ENCODE measurements at regions not wholly inside any gene's neighbourhood (a gene's known extent, or its start where the extent isn't known, plus 50 kb on each side); places are given as distances from the start of the nearest gene placed in this dataset.
"Not testable (repeated sequence)": the region's sequence is repeated elsewhere in the genome, so short reads cannot be mapped to it uniquely, and the experiment has no call there.

DNA sequence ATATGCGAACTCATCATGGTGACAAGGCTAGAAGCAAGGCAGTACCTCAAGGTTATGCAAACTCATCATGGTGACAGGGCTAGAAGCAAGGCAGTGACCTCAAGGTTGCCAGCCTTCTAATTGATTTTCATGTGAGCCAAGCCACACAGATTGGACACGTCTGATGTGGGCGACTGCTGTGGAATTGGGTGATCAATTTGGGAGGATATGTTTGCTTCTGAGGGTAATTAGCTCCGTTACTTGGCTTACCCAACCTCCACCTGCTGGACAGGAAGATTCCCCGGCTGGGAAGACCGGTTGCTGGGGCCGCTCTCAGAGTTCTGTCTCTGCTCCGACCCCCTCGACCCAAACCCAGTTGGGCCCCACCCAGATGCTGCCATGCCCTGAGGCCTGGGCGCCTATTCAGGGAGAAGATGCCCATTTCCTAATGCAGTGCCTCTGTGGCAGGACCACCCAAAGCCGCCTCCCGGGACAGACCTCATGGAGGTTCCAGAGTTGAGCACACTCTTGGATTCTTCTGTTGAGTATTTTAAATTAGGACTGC is 69.9 kb upstream of the SHANK2 start:
- no peak overlapping the region for H3K27ac Mint-ChIP-seq
- no peak for DNase-seq
- ATAC-seq (replicated peaks): no peak
- no peak overlapping the region for H3K4me3 Mint-ChIP-seq
- H3K27me3 Mint-ChIP-seq: peaks cover 21 to 28% of the 10 kb centered on the region in 2 donors
- peaks cover 10 to 17% of the 10 kb centered on the region in 2 donors for H3K9me3 Mint-ChIP-seq
- peaks cover 2 to 8% of the 10 kb centered on the region in 2 donors for H3K36me3 Mint-ChIP-seq
- no peaks in the 10 kb centered on the region for H3K4me1 Mint-ChIP-seq

DNA sequence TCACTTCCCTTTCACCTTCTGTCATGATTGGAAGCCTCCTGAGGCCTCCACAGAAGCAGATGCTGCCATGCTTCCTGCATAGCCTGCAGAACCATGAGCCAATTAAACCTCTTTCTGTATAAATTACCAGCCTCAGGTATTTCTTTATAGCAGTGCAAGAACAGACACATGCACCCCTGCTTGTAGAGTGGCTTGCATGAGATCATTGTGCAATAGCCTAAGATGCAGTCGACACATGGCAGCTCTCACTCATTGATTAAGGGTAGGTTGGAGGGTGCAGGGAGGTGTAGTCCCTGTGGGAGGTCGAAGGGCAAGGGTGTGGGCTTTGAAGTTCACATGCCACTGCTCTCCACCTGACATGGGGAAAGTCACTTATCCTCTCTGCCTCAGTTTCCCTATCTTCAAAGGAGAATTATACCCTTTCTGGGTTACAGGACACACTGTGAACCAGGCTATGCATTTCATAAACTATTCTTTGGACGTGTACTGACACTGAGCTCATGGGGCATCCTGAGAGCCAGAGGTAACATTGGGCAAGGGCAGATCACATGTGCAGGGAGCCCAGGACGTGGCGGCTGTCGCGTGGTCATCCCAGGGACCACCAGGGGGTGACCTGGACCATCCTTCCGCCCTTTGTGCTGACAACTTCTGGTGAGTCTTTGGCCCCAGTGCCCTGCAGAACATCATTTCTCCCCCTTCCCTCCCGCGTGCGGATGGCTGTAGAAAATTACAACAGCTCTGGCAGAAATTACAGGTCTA is 69.2 kb upstream of the SHANK2 start:
- peaks cover 2 to 8% of the 10 kb centered on the region in 2 donors for H3K36me3 Mint-ChIP-seq
- DNase-seq: no peak
- no peak for ATAC-seq (replicated peaks)
- peaks cover 21 to 28% of the 10 kb centered on the region in 2 donors for H3K27me3 Mint-ChIP-seq
- H3K9me3 Mint-ChIP-seq: peaks cover 12 to 18% of the 10 kb centered on the region in 2 donors
- H3K4me1 Mint-ChIP-seq: no peaks in the 10 kb centered on the region
- H3K27ac Mint-ChIP-seq: peak overlapping the region; percentile 68
- H3K4me3 Mint-ChIP-seq: no peak overlapping the region

- DNase-seq: no peak
- peaks cover 12 to 14% of the 10 kb centered on the region in 2 donors for H3K27me3 Mint-ChIP-seq
- no peak overlapping the region for H3K27ac Mint-ChIP-seq
- no peaks in the 10 kb centered on the region for H3K4me1 Mint-ChIP-seq
- H3K36me3 Mint-ChIP-seq: peaks cover 2 to 8% of the 10 kb centered on the region in 2 donors
- no peak overlapping the region for H3K4me3 Mint-ChIP-seq
- peaks cover 14 to 18% of the 10 kb centered on the region in 2 donors for H3K9me3 Mint-ChIP-seq
- ATAC-seq (replicated peaks): no peak
These were observed 64.3 kb upstream of the SHANK2 start for GRCh38 chr11:71316701-71317100.

DNA sequence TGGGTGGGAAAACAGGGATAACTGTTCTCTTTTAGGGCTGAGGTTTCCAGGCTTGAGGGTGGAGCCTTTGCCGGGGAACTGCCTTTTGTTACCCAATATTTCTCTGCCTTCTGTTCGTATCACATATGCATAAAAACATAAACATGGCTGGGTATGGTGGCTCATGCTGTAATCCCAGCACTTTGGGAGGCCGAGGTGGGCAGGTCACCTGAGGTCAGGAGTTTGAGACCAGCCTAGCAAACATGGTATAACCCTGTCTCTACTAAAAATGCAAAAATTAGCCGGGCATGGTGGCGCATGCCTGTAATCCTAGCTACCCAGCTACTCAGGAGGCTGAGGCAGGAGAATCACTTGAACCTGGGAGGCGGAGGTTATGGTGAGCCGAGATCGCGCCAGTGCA is 60.2 kb upstream of the SHANK2 start:
- not testable (repeated sequence) for ATAC-seq (replicated peaks); H3K36me3 Mint-ChIP-seq; H3K27me3 Mint-ChIP-seq; H3K9me3 Mint-ChIP-seq; DNase-seq; H3K4me3 Mint-ChIP-seq; H3K4me1 Mint-ChIP-seq; H3K27ac Mint-ChIP-seq

DNA sequence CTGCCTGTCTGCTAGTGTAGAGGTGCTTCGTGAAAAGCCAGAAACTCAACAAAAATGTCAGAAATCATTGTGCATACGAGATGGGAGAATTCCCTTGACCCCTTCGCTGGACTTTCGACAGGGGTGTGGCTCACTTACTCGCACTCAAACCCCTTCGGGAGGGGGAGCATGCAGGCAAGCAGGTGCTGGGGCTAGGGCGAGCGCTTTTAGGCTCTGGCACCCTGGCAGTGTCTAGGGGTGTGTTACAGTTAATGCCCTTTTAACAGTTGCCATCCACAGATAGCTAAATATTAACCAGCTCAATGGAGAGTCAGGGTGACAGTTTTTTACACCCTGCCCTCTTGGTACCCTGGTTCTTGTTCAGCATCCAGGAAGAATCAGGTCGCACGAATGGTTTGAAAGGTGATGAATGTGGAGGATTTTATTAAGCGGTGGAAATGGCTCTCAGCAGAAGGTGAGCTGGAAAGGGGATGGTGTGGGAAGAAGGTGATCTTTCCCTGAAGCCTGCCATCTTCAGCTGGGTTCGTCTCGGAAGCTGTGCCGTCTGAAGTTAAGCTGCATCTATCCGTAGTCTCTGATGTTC is 59.6 kb upstream of the SHANK2 start:
- peaks cover 0 to 4% of the 10 kb centered on the region in 2 donors for H3K9me3 Mint-ChIP-seq
- no peak overlapping the region for H3K4me3 Mint-ChIP-seq
- no peaks in the 10 kb centered on the region for H3K27me3 Mint-ChIP-seq
- no peak overlapping the region for H3K27ac Mint-ChIP-seq
- H3K36me3 Mint-ChIP-seq: no peaks in the 10 kb centered on the region
- H3K4me1 Mint-ChIP-seq: no peaks in the 10 kb centered on the region
- ATAC-seq (replicated peaks): no peak
- DNase-seq: no peak

- no peaks in the 10 kb centered on the region for H3K27me3 Mint-ChIP-seq
- H3K27ac Mint-ChIP-seq: no peak overlapping the region
- H3K9me3 Mint-ChIP-seq: peaks cover 0 to 1% of the 10 kb centered on the region in 2 donors
- ATAC-seq (replicated peaks) (no peak), DNase-seq (no peak)
- H3K4me3 Mint-ChIP-seq: no peak overlapping the region
- H3K36me3 Mint-ChIP-seq: no peaks in the 10 kb centered on the region
- no peaks in the 10 kb centered on the region for H3K4me1 Mint-ChIP-seq
These were observed 59.0 kb upstream of the SHANK2 start for GRCh38 chr11:71311176-71311925.

GRCh38 chr11:71310184-71310583 is 57.8 kb upstream of the SHANK2 start:
- no peaks in the 10 kb centered on the region for H3K27me3 Mint-ChIP-seq
- peak; percentile 70 to 86 for ATAC-seq (replicated peaks)

GRCh38 chr11:71309611-71310010 is 57.2 kb upstream of the SHANK2 start:
- no peaks in the 10 kb centered on the region for H3K36me3 Mint-ChIP-seq
- no peak overlapping the region for H3K27ac Mint-ChIP-seq
- H3K4me1 Mint-ChIP-seq: no peaks in the 10 kb centered on the region
- ATAC-seq (replicated peaks) (no peak), DNase-seq (no peak)
- peaks cover 0 to 4% of the 10 kb centered on the region in 2 donors for H3K27me3 Mint-ChIP-seq
- no peak overlapping the region for H3K4me3 Mint-ChIP-seq
- no peaks in the 10 kb centered on the region for H3K9me3 Mint-ChIP-seq

More at GRCh38 chr11:71310184-71310583, 57.8 kb upstream of the SHANK2 start:
- no peaks in the 10 kb centered on the region for H3K36me3 Mint-ChIP-seq
- no peaks in the 10 kb centered on the region for H3K9me3 Mint-ChIP-seq
- H3K4me1 Mint-ChIP-seq: no peaks in the 10 kb centered on the region
- no peak overlapping the region for H3K27ac Mint-ChIP-seq
- H3K4me3 Mint-ChIP-seq: no peak overlapping the region
- no peak for DNase-seq

DNA sequence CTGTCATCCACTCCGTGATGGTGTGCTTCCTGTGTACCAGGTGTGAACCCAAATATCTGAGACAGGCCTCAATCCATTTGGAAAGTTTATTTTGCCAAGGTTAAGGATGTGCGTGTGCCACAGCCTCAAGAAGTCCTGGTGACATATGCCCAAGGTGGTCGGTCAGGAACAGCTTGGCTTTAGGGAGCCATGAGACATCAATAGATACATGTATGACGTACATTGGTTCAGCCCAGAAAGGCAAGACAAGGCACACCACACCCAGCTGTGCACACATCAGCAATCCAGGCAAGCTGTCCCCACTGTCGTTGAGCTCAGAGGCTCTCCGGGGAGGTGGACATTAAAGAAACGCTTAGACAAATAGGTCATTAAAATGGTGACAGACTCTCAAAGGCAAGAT is 56.8 kb upstream of the SHANK2 start:
- Mint-ChIP-seq H3K36me3 (no peaks in the 10 kb centered on the region), H3K27ac (no peak overlapping the region), H3K27me3 (peaks cover 0 to 4% of the 10 kb centered on the region in 2 donors), H3K4me3 (no peak overlapping the region), H3K4me1 (no peaks in the 10 kb centered on the region), H3K9me3 (no peaks in the 10 kb centered on the region)
- DNase-seq (no peak), ATAC-seq (replicated peaks) (no peak)

DNA sequence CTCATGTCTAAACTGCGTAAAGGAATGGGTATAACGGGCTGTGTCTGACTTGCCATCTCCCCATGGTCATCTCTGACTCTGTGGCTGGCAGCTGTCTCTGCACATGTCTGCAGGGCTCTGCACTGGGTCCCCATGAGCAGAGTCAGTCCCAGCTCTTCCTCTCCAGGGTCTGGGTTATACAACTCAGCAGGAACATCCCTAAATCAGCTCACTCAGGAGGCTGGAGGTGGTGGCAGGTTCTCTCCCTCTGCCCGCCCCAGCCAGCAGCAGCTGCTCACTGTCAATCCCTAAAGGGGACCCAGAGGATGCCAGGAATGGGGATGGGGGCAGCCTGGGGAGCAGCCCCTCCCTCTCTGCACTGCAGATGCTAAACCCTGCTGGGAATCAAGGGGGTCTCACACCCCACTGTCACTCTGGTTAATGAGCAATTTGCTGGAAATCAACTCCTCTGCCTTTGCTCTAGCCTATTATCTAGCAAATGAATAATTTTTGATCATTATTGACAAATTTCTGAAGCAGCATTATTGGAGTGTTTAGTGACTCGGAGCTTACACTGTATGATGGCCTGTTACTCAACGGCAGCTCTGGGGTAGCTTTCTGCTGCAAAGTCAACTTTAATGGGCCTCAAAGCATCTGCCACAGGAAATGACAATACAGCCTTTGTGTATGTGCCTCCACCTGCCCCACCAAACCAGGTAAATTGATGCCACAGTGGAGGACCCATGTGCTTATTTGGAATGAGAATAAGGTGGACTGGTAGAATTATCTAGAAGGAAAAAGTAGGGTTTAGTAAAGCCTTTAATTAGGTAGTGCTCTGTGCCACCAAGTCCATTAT is 55.7 kb upstream of the SHANK2 start:
- no peak overlapping the region for H3K4me3 Mint-ChIP-seq
- DNase-seq (no peak), ATAC-seq (replicated peaks) (no peak)
- H3K36me3 Mint-ChIP-seq: no peaks in the 10 kb centered on the region
- H3K27ac Mint-ChIP-seq: no peak overlapping the region
- H3K4me1 Mint-ChIP-seq: no peaks in the 10 kb centered on the region
- peaks cover 0 to 9% of the 10 kb centered on the region in 2 donors for H3K27me3 Mint-ChIP-seq
- H3K9me3 Mint-ChIP-seq: no peaks in the 10 kb centered on the region

- Mint-ChIP-seq H3K4me1 (peaks cover 0 to 6% of the 10 kb centered on the region in 2 donors), H3K27me3 (peaks cover 7 to 26% of the 10 kb centered on the region in 2 donors), H3K9me3 (no peaks in the 10 kb centered on the region), H3K4me3 (no peak overlapping the region), H3K27ac (no peak overlapping the region), H3K36me3 (no peaks in the 10 kb centered on the region)
- ATAC-seq (replicated peaks) (no peak), DNase-seq (no peak)
These were observed 53.2 kb upstream of the SHANK2 start for GRCh38 chr11:71305451-71306125.

- Mint-ChIP-seq H3K36me3 (no peaks in the 10 kb centered on the region), H3K27me3 (peaks cover 12 to 31% of the 10 kb centered on the region in 2 donors), H3K4me3 (no peak overlapping the region), H3K9me3 (no peaks in the 10 kb centered on the region), H3K4me1 (peaks cover 0 to 6% of the 10 kb centered on the region in 2 donors), H3K27ac (no peak overlapping the region)
- no peak for ATAC-seq (replicated peaks)
- no peak for DNase-seq
These were observed 52.7 kb upstream of the SHANK2 start for GRCh38 chr11:71305041-71305440.

GRCh38 chr11:71304491-71304890 is 52.1 kb upstream of the SHANK2 start:
- H3K36me3 Mint-ChIP-seq: no peaks in the 10 kb centered on the region
- DNase-seq (no peak), ATAC-seq (replicated peaks) (no peak)
- H3K9me3 Mint-ChIP-seq: no peaks in the 10 kb centered on the region
- no peak overlapping the region for H3K27ac Mint-ChIP-seq
- no peak overlapping the region for H3K4me3 Mint-ChIP-seq
- peaks cover 17 to 34% of the 10 kb centered on the region in 2 donors for H3K27me3 Mint-ChIP-seq
- H3K4me1 Mint-ChIP-seq: peaks cover 0 to 6% of the 10 kb centered on the region in 2 donors
